HCT116 (cell line): ENCODE measurements at regions not wholly inside any gene's neighbourhood (a gene's known extent, or its start where the extent isn't known, plus 50 kb on each side); places are given as distances from the start of the nearest gene placed in this dataset.

Source experiments
- CTCF ChIP-seq, 3 experiments: fragments of 200-600 bp in 1 of 3; sonication (generic) in 1 of 3; IDR thresholded peaks in 2 of 3; conservative IDR thresholded peaks in 1 of 3; 2 replicates each; pipeline ENCODE4 v1.5.1; 2012 to 2017; ENCODE audit warnings: low read depth in 2 of 3, low read length in 2 of 3, antibody characterized with exemption in 1 of 3, borderline replicate concordance in 1 of 3, control low read depth in 1 of 3, mild to moderate bottlenecking in 1 of 3, mixed read lengths in 1 of 3, mixed run types in 1 of 3, moderate library complexity in 1 of 3; ENCODE audit not compliant: insufficient read depth in 1 of 3
- EZH2 ChIP-seq: fragments of 200-600 bp; sonication (generic); IDR thresholded peaks from 2 replicates; pipeline ENCODE4 v1.6.1; 2017; ENCODE audit warnings: antibody characterized with exemption, mixed run types
- POLR2A ChIP-seq: IDR thresholded peaks from 2 replicates; pipeline ENCODE4 v1.7.0; 2011; ENCODE audit warnings: borderline replicate concordance; ENCODE audit not compliant: insufficient read depth, insufficient read length; ENCODE audit errors: extremely low read depth
- ZBTB33 ChIP-seq: IDR thresholded peaks from 2 replicates; pipeline ENCODE4 v1.6.1; 2011; ENCODE audit warnings: mild to moderate bottlenecking, low read length, moderate library complexity; ENCODE audit not compliant: insufficient replicate concordance; ENCODE audit errors: extremely low read depth
- ZNF274 ChIP-seq: fragments of 200-500 bp; sonication (Bioruptor generic); IDR thresholded peaks from 2 replicates; pipeline ENCODE4 v1.6.1; 2014; ENCODE audit warnings: mild to moderate bottlenecking, low read depth, low read length, inconsistent platforms

GRCh38 chrX:43605351-43605750 lies 50.7 kb upstream of the MAOA start:
- TF ChIP-seq CTCF (IDR thresholded peaks at IDR 0.05 in 2 of 3, conservative IDR thresholded peaks at IDR 0.05 in 1 of 3; ENCODE audit: borderline replicate concordance in 1 of 3, insufficient read depth in 1 of 3, low read depth in 2 of 3, low read length in 2 of 3) (no peak), ZBTB33 (no peak), POLR2A (no peak), ZNF274 (no peak), EZH2 (no peak)
